CD4-positive, CD25-positive, alpha-beta regulatory T cell (primary cell): ENCODE measurements at regions not wholly inside any gene's neighbourhood (a gene's known extent, or its start where the extent isn't known, plus 50 kb on each side); places are given as distances from the start of the nearest gene placed in this dataset.
"Not testable (repeated sequence)": the region's sequence is repeated elsewhere in the genome, so short reads cannot be mapped to it uniquely, and the experiment has no call there.

Source experiments
- ATAC-seq, 2 donors: fragments of 150-1000 bp; cut with Tn5 transposase; one replicate each; pipeline ENCODE4 v1.10.0; 2021; ENCODE audit warnings: low read depth in 2 of 2, moderate number of reproducible peaks in 2 of 2, moderate library complexity in 1 of 2
- DNase-seq, 3 donors: peaks; one replicate each; pipeline versions ENCODE4 v3.0.0 to v3.0.0-alpha.2; 2012 to 2022; ENCODE audit warnings: mixed read lengths in 1 of 3
- H3K27ac ChIP-seq: one replicate; pipeline ENCODE4 v1.7.0; 2013; ENCODE audit warnings: mild to moderate bottlenecking, low read length; ENCODE audit not compliant: insufficient read depth, poor library complexity, severe bottlenecking
- H3K27me3 ChIP-seq: one replicate; pipeline ENCODE4 v1.7.0; 2013; ENCODE audit warnings: low read length; ENCODE audit not compliant: control insufficient read depth, insufficient read depth
- H3K36me3 ChIP-seq: one replicate; pipeline ENCODE4 v1.7.0; 2013; ENCODE audit warnings: mild to moderate bottlenecking, low read length, moderate library complexity; ENCODE audit not compliant: control insufficient read depth, insufficient read depth
- H3K4me1 ChIP-seq: 2 replicates; pipeline ENCODE4 v1.7.0; 2013; ENCODE audit warnings: mild to moderate bottlenecking, low read length; ENCODE audit not compliant: insufficient read depth, control insufficient read depth, poor library complexity, severe bottlenecking
- H3K4me3 ChIP-seq: one replicate; pipeline ENCODE4 v1.7.0; 2013; ENCODE audit warnings: low read depth, mild to moderate bottlenecking, low read length, moderate library complexity
- H3K9me3 ChIP-seq, 2 experiments: 1 replicate in 1 of 2; 2 replicates in 1 of 2; pipeline ENCODE4 v1.7.0; 2013; ENCODE audit warnings: low read length in 2 of 2, mild to moderate bottlenecking in 1 of 2, moderate library complexity in 1 of 2; ENCODE audit not compliant: control insufficient read depth in 2 of 2
- H3K27ac Mint-ChIP-seq, 3 donors: one replicate each; pipeline ENCODE4 v1.8.0; 2020 to 2022; ENCODE audit warnings: mild to moderate bottlenecking in 3 of 3, mixed read lengths in 3 of 3, moderate library complexity in 2 of 3
- H3K27me3 Mint-ChIP-seq: one replicate; pipeline ENCODE4 v1.8.0; 2022; ENCODE audit warnings: mild to moderate bottlenecking, mixed read lengths
- H3K36me3 Mint-ChIP-seq: one replicate; pipeline ENCODE4 v1.8.0; 2020; ENCODE audit warnings: mixed read lengths
- H3K4me1 Mint-ChIP-seq, 4 donors: one replicate each; pipeline ENCODE4 v1.8.0; 2020 to 2022; ENCODE audit warnings: mixed read lengths in 4 of 4, mild to moderate bottlenecking in 1 of 4
- H3K4me3 Mint-ChIP-seq, 4 donors: one replicate each; pipeline ENCODE4 v1.8.0; 2020 to 2022; ENCODE audit warnings: mild to moderate bottlenecking in 4 of 4, mixed read lengths in 4 of 4, moderate library complexity in 3 of 4
- H3K9me3 Mint-ChIP-seq, 7 donors: one replicate each; pipeline ENCODE4 v1.8.0; 2020 to 2022; ENCODE audit warnings: mixed read lengths in 7 of 7, mild to moderate bottlenecking in 3 of 7, moderate library complexity in 2 of 7

DNA sequence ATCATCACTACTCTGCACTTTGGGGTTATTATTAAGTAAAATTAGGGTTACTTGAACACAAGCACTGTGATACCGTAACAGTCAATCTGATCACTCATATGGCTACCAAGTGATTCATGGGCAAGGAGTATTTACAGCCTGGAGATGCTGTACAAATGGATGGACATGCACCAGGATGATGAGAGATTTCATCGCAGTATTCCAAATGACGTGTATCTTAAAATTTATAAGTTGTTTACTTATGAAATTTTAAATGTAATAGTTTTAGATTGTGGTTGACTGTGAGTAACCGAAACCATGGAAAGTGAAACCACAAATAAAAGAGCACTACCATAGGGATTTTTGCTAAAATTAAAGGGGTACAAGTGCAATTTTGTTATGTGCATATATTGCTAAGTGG, 462.2 kb upstream of the PTGER4 start:
- no peak overlapping the region for H3K27ac Mint-ChIP-seq
- H3K36me3 ChIP-seq, result no peaks in the 10 kb centered on the region
- peaks cover 0 to 4% (median 0%) of the 10 kb centered on the region in 4 donors for H3K4me1 Mint-ChIP-seq
- H3K36me3 Mint-ChIP-seq, result no peaks in the 10 kb centered on the region
- no peak overlapping the region for H3K4me3 Mint-ChIP-seq
- no peaks in the 10 kb centered on the region for H3K27me3 ChIP-seq
- H3K4me1 ChIP-seq, result no peaks in the 10 kb centered on the region
- no peak overlapping the region for H3K4me3 ChIP-seq
- no peak overlapping the region for H3K27ac ChIP-seq
- peaks cover 0 to 3% (median 0%) of the 10 kb centered on the region in 7 donors for H3K9me3 Mint-ChIP-seq
- DNase-seq (no peak), ATAC-seq (no peak)
- H3K27me3 Mint-ChIP-seq, result no peaks in the 10 kb centered on the region
- no peaks in the 10 kb centered on the region for H3K9me3 ChIP-seq

GRCh38 chr5:40210694-40211093, 469.0 kb upstream of the PTGER4 start:
- Mint-ChIP-seq H3K9me3 (no peaks in the 10 kb centered on the region), H3K4me3 (no peak overlapping the region), H3K36me3 (no peaks in the 10 kb centered on the region), H3K27me3 (no peaks in the 10 kb centered on the region), H3K27ac (no peak overlapping the region), H3K4me1 (peaks cover 5 to 13% (median 6%) of the 10 kb centered on the region in 4 donors)
- no peaks in the 10 kb centered on the region for H3K27me3 ChIP-seq
- H3K36me3 ChIP-seq, result no peaks in the 10 kb centered on the region
- DNase-seq, result no peak
- H3K4me3 ChIP-seq, result no peak overlapping the region
- no peaks in the 10 kb centered on the region for H3K4me1 ChIP-seq
- no peak for ATAC-seq
- no peaks in the 10 kb centered on the region for H3K9me3 ChIP-seq
- no peak overlapping the region for H3K27ac ChIP-seq

- Mint-ChIP-seq H3K4me1 (peaks cover 5 to 32% (median 20%) of the 10 kb centered on the region in 4 donors), H3K27ac (no peak overlapping the region), H3K9me3 (no peaks in the 10 kb centered on the region), H3K4me3 (no peak overlapping the region), H3K27me3 (no peaks in the 10 kb centered on the region), H3K36me3 (no peaks in the 10 kb centered on the region)
- no peaks in the 10 kb centered on the region for H3K9me3 ChIP-seq
- DNase-seq, result no peak
- H3K36me3 ChIP-seq, result no peaks in the 10 kb centered on the region
- no peak overlapping the region for H3K4me3 ChIP-seq
- no peak for ATAC-seq
- H3K27me3 ChIP-seq, result no peaks in the 10 kb centered on the region
- H3K4me1 ChIP-seq, result peaks cover 17% of the 10 kb centered on the region
- H3K27ac ChIP-seq, result no peak overlapping the region
Measured at GRCh38 chr5:40206030-40206429, 473.7 kb upstream of the PTGER4 start.

DNA sequence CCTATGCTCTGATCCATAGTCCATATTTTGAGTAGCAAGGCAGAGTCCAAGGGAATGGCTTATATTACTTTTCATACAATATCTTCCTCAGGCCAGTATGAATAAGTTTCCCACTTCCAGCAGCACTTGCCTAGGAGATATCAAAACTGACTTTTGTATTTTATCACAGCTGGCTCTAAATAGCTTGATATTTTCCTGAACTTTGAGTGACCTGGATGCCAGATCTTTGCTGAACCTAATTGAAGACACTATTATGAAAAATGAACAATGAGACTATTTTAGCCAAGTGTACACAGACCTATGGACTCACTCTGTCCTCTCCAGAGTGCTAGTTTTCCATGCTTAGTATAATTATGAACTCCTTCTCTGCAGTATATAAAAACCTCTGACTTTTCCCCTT, 475.6 kb upstream of the PTGER4 start:
- peaks cover 5 to 32% (median 19%) of the 10 kb centered on the region in 4 donors for H3K4me1 Mint-ChIP-seq
- no peaks in the 10 kb centered on the region for H3K9me3 Mint-ChIP-seq
- H3K27ac ChIP-seq, result no peak overlapping the region
- peaks cover 17% of the 10 kb centered on the region for H3K4me1 ChIP-seq
- H3K36me3 ChIP-seq, result no peaks in the 10 kb centered on the region
- no peaks in the 10 kb centered on the region for H3K9me3 ChIP-seq
- H3K4me3 ChIP-seq, result peak overlapping the region; percentile 9
- H3K27me3 Mint-ChIP-seq, result no peaks in the 10 kb centered on the region
- no peaks in the 10 kb centered on the region for H3K27me3 ChIP-seq
- no peaks in the 10 kb centered on the region for H3K36me3 Mint-ChIP-seq
- DNase-seq, result no peak
- peak overlapping the region in 1 of 4 donors; percentile 51 for H3K4me3 Mint-ChIP-seq
- ATAC-seq, result no peak
- H3K27ac Mint-ChIP-seq, result no peak overlapping the region

GRCh38 chr5:40202814-40203440, 476.8 kb upstream of the PTGER4 start:
- no peaks in the 10 kb centered on the region for H3K27me3 Mint-ChIP-seq
- peaks cover 5 to 25% (median 14%) of the 10 kb centered on the region in 4 donors for H3K4me1 Mint-ChIP-seq
- Histone ChIP-seq H3K9me3 (no peaks in the 10 kb centered on the region), H3K4me1 (peaks cover 17% of the 10 kb centered on the region), H3K4me3 (peak overlapping the region; percentile 1), H3K36me3 (no peaks in the 10 kb centered on the region), H3K27ac (no peak overlapping the region), H3K27me3 (no peaks in the 10 kb centered on the region)
- no peaks in the 10 kb centered on the region for H3K9me3 Mint-ChIP-seq
- H3K27ac Mint-ChIP-seq, result no peak overlapping the region
- H3K36me3 Mint-ChIP-seq, result no peaks in the 10 kb centered on the region
- no peak for ATAC-seq
- no peak for DNase-seq
- H3K4me3 Mint-ChIP-seq, result no peak overlapping the region

DNA sequence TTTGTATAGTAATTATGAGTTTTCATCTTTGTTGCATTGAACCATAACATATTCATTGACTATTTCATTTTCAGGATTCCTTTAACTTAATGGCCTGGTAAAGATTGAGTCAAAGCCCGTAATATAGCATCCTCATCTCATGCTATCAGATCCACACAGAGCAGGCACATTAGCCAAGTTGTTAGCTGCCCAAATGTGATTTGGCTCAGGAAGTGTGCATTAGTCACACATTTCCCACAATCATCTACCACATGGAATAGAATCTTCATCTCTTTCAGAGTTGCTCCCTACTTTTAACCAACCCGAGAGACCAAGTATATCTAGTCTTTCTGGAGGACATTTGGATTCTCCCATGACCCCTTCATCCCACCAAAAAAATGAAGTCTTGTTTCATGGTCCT, 481.0 kb upstream of the PTGER4 start:
- Histone ChIP-seq H3K27me3 (no peaks in the 10 kb centered on the region), H3K27ac (no peak overlapping the region), H3K4me3 (no peak overlapping the region), H3K36me3 (no peaks in the 10 kb centered on the region), H3K9me3 (no peaks in the 10 kb centered on the region), H3K4me1 (peaks cover 6% of the 10 kb centered on the region)
- Mint-ChIP-seq H3K4me1 (peaks cover 0 to 8% (median 0%) of the 10 kb centered on the region in 4 donors), H3K4me3 (no peak overlapping the region), H3K36me3 (no peaks in the 10 kb centered on the region), H3K27me3 (no peaks in the 10 kb centered on the region), H3K9me3 (peaks cover 0 to 3% (median 0%) of the 10 kb centered on the region in 7 donors), H3K27ac (no peak overlapping the region)
- DNase-seq, result no peak
- no peak for ATAC-seq

- not testable (repeated sequence) for H3K4me1 Mint-ChIP-seq, H3K27ac Mint-ChIP-seq, H3K36me3 ChIP-seq, H3K27me3 ChIP-seq, H3K4me3 ChIP-seq, H3K36me3 Mint-ChIP-seq, H3K9me3 Mint-ChIP-seq, H3K4me3 Mint-ChIP-seq, H3K27ac ChIP-seq, H3K9me3 ChIP-seq, DNase-seq, H3K4me1 ChIP-seq, H3K27me3 Mint-ChIP-seq, ATAC-seq
Measured at GRCh38 chr5:40195574-40195973, 484.1 kb upstream of the PTGER4 start.

- H3K4me1 Mint-ChIP-seq, result peaks cover 0 to 2% (median 0%) of the 10 kb centered on the region in 4 donors
- no peak overlapping the region for H3K4me3 ChIP-seq
- H3K27ac ChIP-seq, result no peak overlapping the region
- H3K4me3 Mint-ChIP-seq, result no peak overlapping the region
- no peak for DNase-seq
- H3K9me3 ChIP-seq, result no peaks in the 10 kb centered on the region
- no peak overlapping the region for H3K27ac Mint-ChIP-seq
- no peaks in the 10 kb centered on the region for H3K36me3 ChIP-seq
- H3K4me1 ChIP-seq, result no peaks in the 10 kb centered on the region
- no peak for ATAC-seq
- H3K9me3 Mint-ChIP-seq, result peaks cover 0 to 4% (median 0%) of the 10 kb centered on the region in 7 donors
- H3K27me3 ChIP-seq, result no peaks in the 10 kb centered on the region
- H3K27me3 Mint-ChIP-seq, result no peaks in the 10 kb centered on the region
- no peaks in the 10 kb centered on the region for H3K36me3 Mint-ChIP-seq
Measured at GRCh38 chr5:40191150-40191549, 488.6 kb upstream of the PTGER4 start.
